HEK293T (cell line): ENCODE measurements at regions not wholly inside any gene's neighbourhood (a gene's known extent, or its start where the extent isn't known, plus 50 kb on each side); places are given as distances from the start of the nearest gene placed in this dataset.

Experiments used
- BHLHE40 ChIP-seq: fragments of 450-650 bp; IDR thresholded peaks from 2 replicates; pipeline ENCODE4 v1.6.1; 2016; ENCODE audit warnings: mild to moderate bottlenecking, moderate library complexity, borderline replicate concordance
- FOXM1 ChIP-seq: fragments of 450-650 bp; IDR thresholded peaks from 2 replicates; pipeline ENCODE4 v1.6.1; 2017; ENCODE audit warnings: mild to moderate bottlenecking, borderline replicate concordance
- L3MBTL2 ChIP-seq: fragments of 450-650 bp; conservative IDR thresholded peaks from 2 replicates; pipeline ENCODE4 v1.6.1; 2016; ENCODE audit warnings: mild to moderate bottlenecking
- SUZ12 ChIP-seq: fragments of 450-650 bp; IDR thresholded peaks from 2 replicates; pipeline ENCODE4 v1.6.1; 2016; ENCODE audit warnings: mild to moderate bottlenecking
- TARDBP ChIP-seq: fragments of 450-650 bp; IDR thresholded peaks from 2 replicates; pipeline ENCODE4 v1.6.1; 2016
- ZNF384 ChIP-seq: fragments of 450-650 bp; IDR thresholded peaks from 2 replicates; pipeline ENCODE4 v1.6.1; 2016

GRCh38 chr1:18580691-18581419 lies 49.8 kb upstream of the PAX7 start:
- TF ChIP-seq TARDBP (no peak), FOXM1 (no peak), ZNF384 (no peak), L3MBTL2 (no peak), BHLHE40 (no peak), SUZ12 (no peak)
